Choroid plexus epithelial cell (primary cell): ENCODE measurements at regions not wholly inside any gene's neighbourhood (a gene's known extent, or its start where the extent isn't known, plus 50 kb on each side); places are given as distances from the start of the nearest gene placed in this dataset.

Source experiments
- DNase-seq: peaks from one replicate; pipeline ENCODE4 v3.0.0-alpha.2; 2010; ENCODE audit warnings: low read depth
- H3K4me3 ChIP-seq: 2 replicates; pipeline ENCODE4 v1.5.1; 2011; ENCODE audit warnings: low read depth, mild to moderate bottlenecking, control low read depth, low read length, moderate library complexity
- CTCF ChIP-seq: conservative IDR thresholded peaks from 2 replicates; pipeline ENCODE4 v1.5.1; 2011; ENCODE audit warnings: low read depth, mild to moderate bottlenecking, control low read depth, inconsistent platforms, low read length, moderate library complexity

- no peak overlapping the region for H3K4me3 ChIP-seq
- TF ChIP-seq CTCF = no peak
- no peak for DNase-seq
These were observed 133.7 kb upstream of the RUNX3 start for GRCh38 chr1:25063591-25064416.

- no peak overlapping the region for H3K4me3 ChIP-seq
- TF ChIP-seq CTCF = no peak
- no peak for DNase-seq
These were observed 132.7 kb upstream of the RUNX3 start for GRCh38 chr1:25062621-25063255.

- no peak for DNase-seq
- no peak for TF ChIP-seq CTCF
- no peak overlapping the region for H3K4me3 ChIP-seq
These were observed 131.4 kb upstream of the RUNX3 start for GRCh38 chr1:25061261-25061995.

GRCh38 chr1:25057188-25057587 is 127.1 kb upstream of the RUNX3 start:
- no peak for DNase-seq
- H3K4me3 ChIP-seq = no peak overlapping the region
- TF ChIP-seq CTCF = no peak

GRCh38 chr1:25056536-25056935 is 126.5 kb upstream of the RUNX3 start:
- no peak overlapping the region for H3K4me3 ChIP-seq
- DNase-seq = no peak
- TF ChIP-seq CTCF = no peak

- no peak for TF ChIP-seq CTCF
- H3K4me3 ChIP-seq = no peak overlapping the region
- no peak for DNase-seq
These were observed 125.9 kb upstream of the RUNX3 start for GRCh38 chr1:25055961-25056360.
